Activated naive CD8-positive, alpha-beta T cell treated with anti-CD3 and anti-CD28 coated beads, Interleukin-2, amount 50 U/mL, for 24 hours (primary cell): ENCODE measurements at regions not wholly inside any gene's neighbourhood (a gene's known extent, or its start where the extent isn't known, plus 50 kb on each side); places are given as distances from the start of the nearest gene placed in this dataset.

Experiments
- ATAC-seq: fragments of 150-1000 bp; cut with Tn5 transposase; one replicate; pipeline ENCODE4 v1.10.0; 2021
- DNase-seq: peaks from one replicate; pipeline ENCODE4 v3.0.0; 2021
- H3K27ac Mint-ChIP-seq: one replicate; pipeline ENCODE4 v1.8.0; 2021; ENCODE audit warnings: mild to moderate bottlenecking, mixed read lengths
- H3K27me3 Mint-ChIP-seq: one replicate; pipeline ENCODE4 v1.8.0; 2021; ENCODE audit warnings: mixed read lengths
- H3K36me3 Mint-ChIP-seq: one replicate; pipeline ENCODE4 v1.8.0; 2021; ENCODE audit warnings: low read depth, mixed read lengths
- H3K4me1 Mint-ChIP-seq: one replicate; pipeline ENCODE4 v1.8.0; 2021; ENCODE audit warnings: mixed read lengths
- H3K4me3 Mint-ChIP-seq: one replicate; pipeline ENCODE4 v1.8.0; 2021; ENCODE audit warnings: mild to moderate bottlenecking, moderate library complexity, mixed read lengths
- H3K9me3 Mint-ChIP-seq: one replicate; pipeline ENCODE4 v1.8.0; 2021; ENCODE audit warnings: mixed read lengths

DNA sequence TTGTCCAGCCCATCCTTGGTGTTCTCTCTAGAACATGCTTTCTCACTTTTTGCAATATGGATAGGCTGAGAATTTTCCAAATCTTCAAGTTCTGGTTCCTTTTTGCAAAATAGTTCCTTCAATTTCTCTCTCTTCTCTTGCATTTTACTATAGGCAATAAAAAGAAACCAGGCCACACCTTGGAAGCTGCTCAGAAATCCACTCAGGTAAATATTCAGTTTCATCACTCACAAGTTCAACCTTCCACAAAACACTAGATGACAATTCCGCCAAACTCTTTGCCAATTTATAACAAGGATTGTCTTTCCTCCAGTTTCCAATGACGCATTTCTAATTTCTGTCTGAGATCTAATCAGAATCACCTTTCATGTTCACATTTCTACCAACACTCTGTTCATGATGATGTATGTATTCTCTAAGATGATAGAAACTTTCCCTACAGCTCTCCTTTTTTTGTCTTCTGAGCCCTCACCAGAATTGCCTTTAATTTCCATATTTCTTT is 204.2 kb upstream of the PIK3R1 start:
- H3K27me3 Mint-ChIP-seq, result no peaks in the 10 kb centered on the region
- no peak for ATAC-seq
- no peak for DNase-seq
- no peak overlapping the region for H3K27ac Mint-ChIP-seq
- H3K4me3 Mint-ChIP-seq, result no peak overlapping the region
- no peaks in the 10 kb centered on the region for H3K36me3 Mint-ChIP-seq
- H3K9me3 Mint-ChIP-seq, result no peaks in the 10 kb centered on the region
- no peaks in the 10 kb centered on the region for H3K4me1 Mint-ChIP-seq

DNA sequence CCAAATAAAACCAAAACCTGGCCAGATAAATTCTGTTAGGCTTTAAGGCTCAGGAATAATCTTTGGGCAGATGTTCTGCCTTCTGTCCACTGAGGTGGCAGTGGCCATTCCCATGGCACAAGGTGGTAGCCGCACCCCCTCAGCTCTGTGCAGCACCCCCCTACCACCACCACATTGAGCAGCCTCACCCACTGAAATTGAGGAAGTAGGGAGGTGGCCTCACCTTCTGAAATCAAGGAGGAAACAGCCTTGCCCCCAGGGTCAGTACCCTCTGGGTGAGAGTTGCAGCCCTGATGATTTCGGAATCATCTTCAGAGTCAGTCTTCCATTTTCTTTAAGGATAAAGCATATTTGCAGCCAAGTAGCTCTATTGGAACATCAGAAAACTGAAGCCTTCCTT is 204.8 kb upstream of the PIK3R1 start:
- H3K9me3 Mint-ChIP-seq, result no peaks in the 10 kb centered on the region
- H3K4me3 Mint-ChIP-seq, result no peak overlapping the region
- ATAC-seq (no peak), DNase-seq (no peak)
- no peaks in the 10 kb centered on the region for H3K27me3 Mint-ChIP-seq
- H3K4me1 Mint-ChIP-seq, result no peaks in the 10 kb centered on the region
- H3K36me3 Mint-ChIP-seq, result no peaks in the 10 kb centered on the region
- no peak overlapping the region for H3K27ac Mint-ChIP-seq

- Mint-ChIP-seq H3K4me3 (no peak overlapping the region), H3K9me3 (no peaks in the 10 kb centered on the region), H3K27ac (no peak overlapping the region), H3K36me3 (no peaks in the 10 kb centered on the region), H3K4me1 (no peaks in the 10 kb centered on the region), H3K27me3 (no peaks in the 10 kb centered on the region)
- no peak for ATAC-seq
- no peak for DNase-seq
These were observed 208.1 kb upstream of the PIK3R1 start for GRCh38 chr5:68007451-68007850.

DNA sequence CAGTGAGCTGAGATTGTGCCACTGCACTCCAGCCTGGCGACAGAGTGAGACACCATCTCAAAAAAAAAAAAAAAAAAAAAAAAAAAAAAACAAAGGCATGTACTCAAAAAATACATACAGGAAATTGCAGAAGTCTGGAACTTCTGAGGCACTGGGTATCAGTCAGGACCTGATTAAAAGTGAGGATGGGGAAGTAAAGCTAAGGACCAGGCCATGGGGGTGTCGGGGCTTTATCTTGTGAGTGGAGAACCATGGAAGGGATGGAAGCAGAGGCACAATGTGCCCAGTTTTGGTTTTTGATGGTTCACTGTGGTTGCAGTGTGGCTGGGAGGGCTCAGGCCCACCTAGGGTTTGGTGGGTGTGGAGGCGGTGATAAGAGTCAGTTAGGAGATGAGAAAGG is 212.7 kb upstream of the PIK3R1 start:
- ATAC-seq (no peak), DNase-seq (no peak)
- H3K36me3 Mint-ChIP-seq, result no peaks in the 10 kb centered on the region
- no peak overlapping the region for H3K4me3 Mint-ChIP-seq
- H3K27ac Mint-ChIP-seq, result no peak overlapping the region
- no peaks in the 10 kb centered on the region for H3K4me1 Mint-ChIP-seq
- H3K9me3 Mint-ChIP-seq, result no peaks in the 10 kb centered on the region
- H3K27me3 Mint-ChIP-seq, result no peaks in the 10 kb centered on the region

- Mint-ChIP-seq H3K27ac (no peak overlapping the region), H3K27me3 (no peaks in the 10 kb centered on the region), H3K4me1 (no peaks in the 10 kb centered on the region), H3K36me3 (no peaks in the 10 kb centered on the region), H3K4me3 (no peak overlapping the region), H3K9me3 (no peaks in the 10 kb centered on the region)
- DNase-seq, result no peak
- no peak for ATAC-seq
These were observed 214.8 kb upstream of the PIK3R1 start for GRCh38 chr5:68000805-68001204.

- Mint-ChIP-seq H3K4me1 (no peaks in the 10 kb centered on the region), H3K9me3 (no peaks in the 10 kb centered on the region), H3K36me3 (no peaks in the 10 kb centered on the region), H3K27ac (no peak overlapping the region), H3K4me3 (no peak overlapping the region), H3K27me3 (no peaks in the 10 kb centered on the region)
- no peak for ATAC-seq
- no peak for DNase-seq
These were observed 216.2 kb upstream of the PIK3R1 start for GRCh38 chr5:67999391-67999790.

GRCh38 chr5:67998709-67999261 is 216.8 kb upstream of the PIK3R1 start:
- DNase-seq (no peak), ATAC-seq (no peak)
- no peaks in the 10 kb centered on the region for H3K9me3 Mint-ChIP-seq
- H3K36me3 Mint-ChIP-seq, result no peaks in the 10 kb centered on the region
- H3K4me1 Mint-ChIP-seq, result no peaks in the 10 kb centered on the region
- no peak overlapping the region for H3K27ac Mint-ChIP-seq
- no peak overlapping the region for H3K4me3 Mint-ChIP-seq
- H3K27me3 Mint-ChIP-seq, result no peaks in the 10 kb centered on the region

- Mint-ChIP-seq H3K9me3 (no peaks in the 10 kb centered on the region), H3K36me3 (no peaks in the 10 kb centered on the region), H3K4me1 (no peaks in the 10 kb centered on the region), H3K27me3 (no peaks in the 10 kb centered on the region), H3K27ac (no peak overlapping the region), H3K4me3 (no peak overlapping the region)
- DNase-seq, result no peak
- no peak for ATAC-seq
These were observed 217.6 kb upstream of the PIK3R1 start for GRCh38 chr5:67997892-67998457.

- Mint-ChIP-seq H3K4me3 (no peak overlapping the region), H3K36me3 (no peaks in the 10 kb centered on the region), H3K27me3 (no peaks in the 10 kb centered on the region), H3K9me3 (no peaks in the 10 kb centered on the region), H3K27ac (no peak overlapping the region), H3K4me1 (no peaks in the 10 kb centered on the region)
- no peak for DNase-seq
- ATAC-seq, result no peak
These were observed 218.4 kb upstream of the PIK3R1 start for GRCh38 chr5:67997148-67997547.

DNA sequence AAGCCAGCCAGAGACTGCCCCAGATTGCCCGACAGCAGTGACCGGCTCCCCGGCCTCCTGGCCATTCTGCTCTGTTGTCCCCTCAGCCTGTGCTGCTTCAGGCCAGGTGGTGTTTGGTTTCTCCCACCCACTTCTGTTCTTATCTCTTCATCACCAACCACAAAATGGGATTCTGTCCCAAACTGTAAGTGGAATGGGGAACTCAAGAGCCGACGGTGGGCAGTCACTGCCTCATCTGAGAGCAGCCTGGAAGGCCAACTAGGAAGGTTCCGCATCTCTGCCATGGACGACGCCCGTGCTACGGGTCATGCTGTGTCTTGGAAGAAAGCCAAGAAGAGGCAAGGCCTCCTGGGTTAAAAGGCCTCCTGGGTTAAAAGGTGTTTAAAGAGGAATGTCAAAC is 219.0 kb upstream of the PIK3R1 start:
- no peak for ATAC-seq
- Mint-ChIP-seq H3K27ac (no peak overlapping the region), H3K27me3 (no peaks in the 10 kb centered on the region), H3K4me1 (no peaks in the 10 kb centered on the region), H3K9me3 (no peaks in the 10 kb centered on the region), H3K4me3 (no peak overlapping the region), H3K36me3 (no peaks in the 10 kb centered on the region)
- DNase-seq, result no peak

- H3K36me3 Mint-ChIP-seq, result no peaks in the 10 kb centered on the region
- peaks cover 2% of the 10 kb centered on the region for H3K27me3 Mint-ChIP-seq
- no peaks in the 10 kb centered on the region for H3K9me3 Mint-ChIP-seq
- H3K27ac Mint-ChIP-seq, result no peak overlapping the region
- H3K4me3 Mint-ChIP-seq, result no peak overlapping the region
- ATAC-seq (no peak), DNase-seq (no peak)
- no peaks in the 10 kb centered on the region for H3K4me1 Mint-ChIP-seq
These were observed 222.6 kb upstream of the PIK3R1 start for GRCh38 chr5:67992923-67993322.

- Mint-ChIP-seq H3K4me3 (no peak overlapping the region), H3K36me3 (no peaks in the 10 kb centered on the region), H3K4me1 (no peaks in the 10 kb centered on the region), H3K27ac (no peak overlapping the region), H3K9me3 (no peaks in the 10 kb centered on the region), H3K27me3 (peaks cover 2% of the 10 kb centered on the region)
- no peak for DNase-seq
- ATAC-seq, result no peak
These were observed 226.1 kb upstream of the PIK3R1 start for GRCh38 chr5:67989456-67989855.

GRCh38 chr5:67986761-67987160 is 228.8 kb upstream of the PIK3R1 start:
- no peak overlapping the region for H3K27ac Mint-ChIP-seq
- H3K4me1 Mint-ChIP-seq, result peaks cover 10% of the 10 kb centered on the region
- no peaks in the 10 kb centered on the region for H3K36me3 Mint-ChIP-seq
- peaks cover 2% of the 10 kb centered on the region for H3K27me3 Mint-ChIP-seq
- no peak overlapping the region for H3K4me3 Mint-ChIP-seq
- ATAC-seq (no peak), DNase-seq (no peak)
- H3K9me3 Mint-ChIP-seq, result peaks cover 4% of the 10 kb centered on the region

DNA sequence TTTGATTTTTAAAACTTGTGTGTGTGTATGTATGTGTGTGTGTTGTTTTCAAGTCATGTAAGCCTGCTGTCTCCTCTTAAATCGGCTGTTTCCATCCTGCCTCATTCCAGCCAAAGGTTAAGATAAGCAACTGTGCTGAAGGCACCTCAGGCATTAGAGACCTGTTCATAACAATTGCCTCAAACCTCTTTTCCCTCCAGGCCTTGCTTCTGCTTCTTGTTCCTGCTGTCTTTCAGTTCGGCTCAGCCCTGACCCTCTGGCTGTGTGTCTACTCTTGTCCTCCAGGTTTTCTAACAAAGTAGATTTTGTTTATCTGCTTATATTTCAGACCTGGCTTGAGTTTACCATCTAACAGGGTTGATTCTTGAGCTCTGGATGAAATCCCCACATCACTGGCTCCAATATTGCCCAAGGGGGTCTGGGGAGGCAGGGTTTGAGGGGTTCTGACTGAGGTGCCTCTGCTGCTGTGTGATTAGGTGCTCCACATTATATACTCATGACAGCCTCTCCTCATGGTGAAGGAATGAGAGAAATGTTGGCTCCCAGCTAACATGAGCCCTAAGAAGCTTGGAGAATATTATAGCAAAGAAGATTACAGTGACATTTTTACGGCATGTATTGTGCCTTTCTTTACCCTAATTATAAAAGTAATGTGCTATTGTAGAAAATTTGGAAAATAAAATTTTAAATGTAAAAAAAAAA is 229.7 kb upstream of the PIK3R1 start:
- Mint-ChIP-seq H3K27me3 (peaks cover 2% of the 10 kb centered on the region), H3K36me3 (no peaks in the 10 kb centered on the region), H3K27ac (no peak overlapping the region), H3K4me1 (peaks cover 10% of the 10 kb centered on the region), H3K4me3 (no peak overlapping the region), H3K9me3 (peaks cover 4% of the 10 kb centered on the region)
- DNase-seq, result no peak
- no peak for ATAC-seq

GRCh38 chr5:67984546-67984945 is 231.0 kb upstream of the PIK3R1 start:
- Mint-ChIP-seq H3K27me3 (no peaks in the 10 kb centered on the region), H3K9me3 (peaks cover 4% of the 10 kb centered on the region), H3K4me3 (no peak overlapping the region), H3K4me1 (peaks cover 10% of the 10 kb centered on the region), H3K27ac (no peak overlapping the region), H3K36me3 (no peaks in the 10 kb centered on the region)
- ATAC-seq (no peak), DNase-seq (no peak)
